ENCODE measurements at regions not wholly inside any gene's neighbourhood (a gene's known extent, or its start where the extent isn't known, plus 50 kb on each side); places are given as distances from the start of the nearest gene placed in this dataset.

DNA sequence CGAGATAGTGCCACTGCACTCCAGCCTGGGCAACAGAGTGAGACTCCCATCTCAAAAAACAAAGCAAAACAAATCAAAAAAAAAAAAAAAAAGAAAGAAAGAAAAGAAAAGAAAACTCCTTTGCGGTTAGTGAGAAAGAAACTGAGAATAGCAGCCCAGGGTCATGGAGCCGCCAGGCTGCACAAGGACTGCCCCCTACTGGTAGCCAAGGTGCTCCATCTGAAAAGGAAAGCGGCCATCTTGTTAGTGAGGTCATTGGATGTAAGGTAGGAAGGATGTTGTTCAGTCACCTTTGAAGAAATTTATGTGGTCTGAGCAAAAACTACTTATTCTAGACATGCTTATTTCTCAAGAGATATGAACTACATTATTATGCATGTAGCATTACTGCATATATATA is 660.6 kb upstream of the TENM3 start:
- Histone ChIP-seq H4K5ac (ENCODE audit: low read depth, low read length) (no peak overlapping the region), H2AK9ac (replicated peaks; ENCODE audit: low read depth, low read length, poor library complexity) (no peak overlapping the region), H4K91ac (ENCODE audit: insufficient read depth, low read depth, low read length) (no peak overlapping the region), H3K36me3 (ENCODE audit: control insufficient read depth, insufficient read depth, low read length) (no peaks in the 10 kb centered on the region), H3K14ac (replicated peaks; ENCODE audit: low read depth, low read length) (no peak overlapping the region), H3K4me2 (ENCODE audit: low read depth, low read length) (no peak overlapping the region), H3K23ac (ENCODE audit: low read depth, low read length) (no peak overlapping the region), H3K9me3 (ENCODE audit: control insufficient read depth, insufficient read depth, low read length) (no peaks in the 10 kb centered on the region), H3K4me1 (ENCODE audit: control insufficient read depth, insufficient read depth, low read length) (no peaks in the 10 kb centered on the region), H3K56ac (ENCODE audit: extremely low read depth, insufficient read depth, low read length) (no peak overlapping the region), H3K18ac (ENCODE audit: low read depth, low read length) (no peak overlapping the region), H3K4ac (ENCODE audit: low read depth, low read length) (no peak overlapping the region), H4K20me1 (ENCODE audit: insufficient read depth, low read length) (no peaks in the 10 kb centered on the region), H3K27me3 (ENCODE audit: control insufficient read depth, insufficient read depth, low read length) (no peaks in the 10 kb centered on the region), H3K79me1 (ENCODE audit: low read depth in 1 of 2, low read length in 2 of 2) (no peaks in the 10 kb centered on the region), H2BK20ac (ENCODE audit: low read depth, low read length) (no peak overlapping the region), H2BK5ac (ENCODE audit: low read depth, low read length, poor library complexity, severe bottlenecking) (no peak overlapping the region), H2AFZ (replicated peaks; ENCODE audit: low read length, poor library complexity) (no peak overlapping the region), H3K9me1 (ENCODE audit: insufficient read depth, low read length) (no peaks in the 10 kb centered on the region), H2BK15ac (ENCODE audit: low read depth, low read length) (no peak overlapping the region), H4K8ac (ENCODE audit: low read depth in 2 of 2, low read length in 2 of 2) (no peak overlapping the region), H2AK5ac (ENCODE audit: low read depth, low read length) (no peak overlapping the region), H3K27ac (ENCODE audit: insufficient read depth, low read length) (no peak overlapping the region), H3K4me3 (ENCODE audit: insufficient read depth, low read depth, low read length) (no peak overlapping the region), H2BK120ac (ENCODE audit: low read depth, low read length) (no peak overlapping the region), H3K9ac (ENCODE audit: low read depth, low read length) (no peak overlapping the region)
- ATAC-seq (ENCODE audit: low read depth): no peak
- WGBS, 2 experiments (ENCODE audit: extremely low coverage in 2 of 2, insufficient read length in 1 of 2): no CpG with 5 or more reads among the region's 4 CpGs
- TF ChIP-seq MAFK (IDR thresholded peaks at IDR 0.05; ENCODE audit: low read depth, low read length) (no peak), ELK1 (IDR thresholded peaks at IDR 0.05; ENCODE audit: borderline replicate concordance, low read depth, low read length) (no peak), BHLHE40 (IDR thresholded peaks at IDR 0.05; ENCODE audit: low read depth, low read length) (no peak), RFX5 (IDR thresholded peaks at IDR 0.05; ENCODE audit: low read depth, low read length) (no peak), RAD21 (IDR thresholded peaks at IDR 0.05; ENCODE audit: low read length) (no peak), POLR2A (IDR thresholded peaks at IDR 0.05; ENCODE audit: low read depth, low read length) (no peak), CHD1 (IDR thresholded peaks at IDR 0.05; ENCODE audit: low read depth, low read length) (no peak), MAZ (IDR thresholded peaks at IDR 0.05; ENCODE audit: borderline replicate concordance, low read depth, low read length) (no peak)
- TF ChIP-seq, protein P1, sequence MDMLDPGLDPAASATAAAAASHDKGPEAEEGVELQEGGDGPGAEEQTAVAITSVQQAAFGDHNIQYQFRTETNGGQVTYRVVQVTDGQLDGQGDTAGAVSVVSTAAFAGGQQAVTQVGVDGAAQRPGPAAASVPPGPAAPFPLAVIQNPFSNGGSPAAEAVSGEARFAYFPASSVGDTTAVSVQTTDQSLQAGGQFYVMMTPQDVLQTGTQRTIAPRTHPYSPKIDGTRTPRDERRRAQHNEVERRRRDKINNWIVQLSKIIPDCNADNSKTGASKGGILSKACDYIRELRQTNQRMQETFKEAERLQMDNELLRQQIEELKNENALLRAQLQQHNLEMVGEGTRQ (IDR thresholded peaks at IDR 0.05; ENCODE audit: low read depth, low read length): no peak
- TF ChIP-seq, protein P2, sequence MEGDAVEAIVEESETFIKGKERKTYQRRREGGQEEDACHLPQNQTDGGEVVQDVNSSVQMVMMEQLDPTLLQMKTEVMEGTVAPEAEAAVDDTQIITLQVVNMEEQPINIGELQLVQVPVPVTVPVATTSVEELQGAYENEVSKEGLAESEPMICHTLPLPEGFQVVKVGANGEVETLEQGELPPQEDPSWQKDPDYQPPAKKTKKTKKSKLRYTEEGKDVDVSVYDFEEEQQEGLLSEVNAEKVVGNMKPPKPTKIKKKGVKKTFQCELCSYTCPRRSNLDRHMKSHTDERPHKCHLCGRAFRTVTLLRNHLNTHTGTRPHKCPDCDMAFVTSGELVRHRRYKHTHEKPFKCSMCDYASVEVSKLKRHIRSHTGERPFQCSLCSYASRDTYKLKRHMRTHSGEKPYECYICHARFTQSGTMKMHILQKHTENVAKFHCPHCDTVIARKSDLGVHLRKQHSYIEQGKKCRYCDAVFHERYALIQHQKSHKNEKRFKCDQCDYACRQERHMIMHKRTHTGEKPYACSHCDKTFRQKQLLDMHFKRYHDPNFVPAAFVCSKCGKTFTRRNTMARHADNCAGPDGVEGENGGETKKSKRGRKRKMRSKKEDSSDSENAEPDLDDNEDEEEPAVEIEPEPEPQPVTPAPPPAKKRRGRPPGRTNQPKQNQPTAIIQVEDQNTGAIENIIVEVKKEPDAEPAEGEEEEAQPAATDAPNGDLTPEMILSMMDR (conservative IDR thresholded peaks at IDR 0.05; ENCODE audit: low read depth, low read length): no peak
- ChIA-PET POLR2A (ENCODE audit: unreplicated experiment) (no interaction called here), CTCF (no interaction called here)
- in situ Hi-C loops (cut with MboI; ENCODE audit: low sequenced_read_pairs) (no loop called here), dilution Hi-C loops (cut with HindIII; ENCODE audit: low sequenced_read_pairs, unreplicated experiment) (no loop called here), intact Hi-C loops (cut with micrococcal nuclease) (no loop called here)
- no peak for DNase-seq
- no TSS peak for BruUV-seq (replicated peaks)

All from IMR-90 (cell line).